Astrocyte (in vitro differentiated cells and primary cell): ENCODE measurements at regions not wholly inside any gene's neighbourhood (a gene's known extent, or its start where the extent isn't known, plus 50 kb on each side); places are given as distances from the start of the nearest gene placed in this dataset.

Experiments
- DNase-seq: peaks from one replicate; pipeline ENCODE4 v3.0.0-alpha.2; 2010; ENCODE audit warnings: low read depth
- FAIRE-seq: peaks from 2 replicates; lab custom pipeline; 2011; peaks lifted over from hg19 to GRCh38; lab: Jason Lieb, UNC
- H2AFZ ChIP-seq: 2 replicates; pipeline ENCODE4 v1.6.0; 2012; ENCODE audit warnings: low read depth, low read length, inconsistent platforms
- H3K27ac ChIP-seq: 2 replicates; pipeline ENCODE4 v1.5.1; 2011; ENCODE audit warnings: low read depth, low read length, inconsistent platforms
- H3K27me3 ChIP-seq: 2 replicates; pipeline ENCODE4 v1.6.0; 2011; ENCODE audit warnings: low read length, inconsistent platforms; ENCODE audit not compliant: insufficient read depth
- H3K36me3 ChIP-seq: 2 replicates; pipeline ENCODE4 v1.5.1; 2011; ENCODE audit warnings: low read length, inconsistent platforms; ENCODE audit not compliant: insufficient read depth
- H3K4me1 ChIP-seq: 2 replicates; pipeline ENCODE4 v1.5.1; 2011; ENCODE audit warnings: low read length, inconsistent platforms; ENCODE audit not compliant: insufficient read depth
- H3K4me2 ChIP-seq: 2 replicates; pipeline ENCODE4 v1.6.0; 2012; ENCODE audit warnings: low read length, inconsistent platforms
- H3K4me3 ChIP-seq: 2 replicates; pipeline ENCODE4 v1.5.1; 2011; ENCODE audit warnings: low read depth, mild to moderate bottlenecking, low read length, inconsistent platforms; ENCODE audit not compliant: insufficient read depth
- H3K79me2 ChIP-seq: 2 replicates; pipeline ENCODE4 v1.6.0; 2012; ENCODE audit warnings: mild to moderate bottlenecking, low read length, inconsistent platforms; ENCODE audit not compliant: insufficient read depth
- H3K9ac ChIP-seq: 2 replicates; pipeline ENCODE4 v1.6.0; 2012; ENCODE audit warnings: mild to moderate bottlenecking, low read length, inconsistent platforms
- H3K9me3 ChIP-seq: 2 replicates; pipeline ENCODE4 v1.5.1; 2012; ENCODE audit warnings: low read depth, mild to moderate bottlenecking, low read length, inconsistent platforms; ENCODE audit not compliant: insufficient read depth
- H4K20me1 ChIP-seq: 2 replicates; pipeline ENCODE4 v1.6.0; 2012; ENCODE audit warnings: low read length, inconsistent platforms; ENCODE audit not compliant: insufficient read depth
- H3K27ac Mint-ChIP-seq: one replicate; pipeline ENCODE4 v1.8.0; 2021; ENCODE audit warnings: mild to moderate bottlenecking, mixed read lengths; ENCODE audit not compliant: unreplicated experiment
- H3K27me3 Mint-ChIP-seq: one replicate; pipeline ENCODE4 v1.8.0; 2021; ENCODE audit warnings: low read depth, mixed read lengths; ENCODE audit not compliant: unreplicated experiment
- H3K36me3 Mint-ChIP-seq: one replicate; pipeline ENCODE4 v1.8.0; 2021; ENCODE audit warnings: low read depth, mixed read lengths; ENCODE audit not compliant: unreplicated experiment
- H3K4me1 Mint-ChIP-seq: one replicate; pipeline ENCODE4 v1.8.0; 2021; ENCODE audit warnings: low read depth, mixed read lengths; ENCODE audit not compliant: unreplicated experiment
- H3K4me3 Mint-ChIP-seq: one replicate; pipeline ENCODE4 v1.8.0; 2021; ENCODE audit warnings: mild to moderate bottlenecking, moderate library complexity, mixed read lengths; ENCODE audit not compliant: unreplicated experiment
- H3K9me3 Mint-ChIP-seq: one replicate; pipeline ENCODE4 v1.8.0; 2021; ENCODE audit warnings: mild to moderate bottlenecking, mixed read lengths; ENCODE audit not compliant: unreplicated experiment
- EZH2 ChIP-seq: IDR thresholded peaks from 2 replicates; pipeline ENCODE4 v1.6.1; 2012; ENCODE audit warnings: mild to moderate bottlenecking, low read length, inconsistent platforms; ENCODE audit not compliant: insufficient read depth
- TF ChIP-seq, protein P1 (sequence below): IDR thresholded peaks from 2 replicates; pipeline ENCODE4 v1.5.1; 2011; ENCODE audit warnings: low read depth, mild to moderate bottlenecking, inconsistent platforms, low read length, moderate library complexity; ENCODE audit not compliant: insufficient read depth

DNA sequence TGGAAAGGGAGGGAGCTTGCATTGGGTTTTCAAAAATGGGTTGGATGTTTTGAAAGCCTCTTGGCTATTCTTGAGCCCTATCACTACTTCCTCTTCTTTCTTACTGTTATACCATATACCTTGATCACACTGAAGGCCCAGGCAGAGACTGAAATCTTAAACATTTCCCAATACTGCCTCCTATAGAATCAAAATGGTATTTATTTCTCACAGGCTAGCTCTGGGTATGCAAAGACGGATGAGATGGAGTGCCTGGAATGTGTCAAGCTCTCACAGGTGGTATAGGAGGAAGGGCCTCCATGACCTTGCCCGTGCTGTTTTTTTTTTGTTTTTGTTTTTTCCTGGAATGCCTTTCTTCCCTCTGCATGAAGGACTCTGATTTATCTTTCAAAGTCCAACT is 268.4 kb upstream of the USP24 start:
- no peaks in the 10 kb centered on the region for H3K36me3 ChIP-seq
- no peak overlapping the region for H3K27ac ChIP-seq
- H3K9ac ChIP-seq = no peak overlapping the region
- H3K79me2 ChIP-seq = no peaks in the 10 kb centered on the region
- H3K27me3 ChIP-seq = no peaks in the 10 kb centered on the region
- FAIRE-seq = no peak
- no peak overlapping the region for H2AFZ ChIP-seq
- H3K36me3 Mint-ChIP-seq = no peaks in the 10 kb centered on the region
- H3K4me1 ChIP-seq = no peaks in the 10 kb centered on the region
- no peaks in the 10 kb centered on the region for H4K20me1 ChIP-seq
- no peaks in the 10 kb centered on the region for H3K4me1 Mint-ChIP-seq
- TF ChIP-seq, protein P1, sequence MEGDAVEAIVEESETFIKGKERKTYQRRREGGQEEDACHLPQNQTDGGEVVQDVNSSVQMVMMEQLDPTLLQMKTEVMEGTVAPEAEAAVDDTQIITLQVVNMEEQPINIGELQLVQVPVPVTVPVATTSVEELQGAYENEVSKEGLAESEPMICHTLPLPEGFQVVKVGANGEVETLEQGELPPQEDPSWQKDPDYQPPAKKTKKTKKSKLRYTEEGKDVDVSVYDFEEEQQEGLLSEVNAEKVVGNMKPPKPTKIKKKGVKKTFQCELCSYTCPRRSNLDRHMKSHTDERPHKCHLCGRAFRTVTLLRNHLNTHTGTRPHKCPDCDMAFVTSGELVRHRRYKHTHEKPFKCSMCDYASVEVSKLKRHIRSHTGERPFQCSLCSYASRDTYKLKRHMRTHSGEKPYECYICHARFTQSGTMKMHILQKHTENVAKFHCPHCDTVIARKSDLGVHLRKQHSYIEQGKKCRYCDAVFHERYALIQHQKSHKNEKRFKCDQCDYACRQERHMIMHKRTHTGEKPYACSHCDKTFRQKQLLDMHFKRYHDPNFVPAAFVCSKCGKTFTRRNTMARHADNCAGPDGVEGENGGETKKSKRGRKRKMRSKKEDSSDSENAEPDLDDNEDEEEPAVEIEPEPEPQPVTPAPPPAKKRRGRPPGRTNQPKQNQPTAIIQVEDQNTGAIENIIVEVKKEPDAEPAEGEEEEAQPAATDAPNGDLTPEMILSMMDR = no peak
- TF ChIP-seq EZH2 = no peak
- peaks cover 29% of the 10 kb centered on the region for H3K27me3 Mint-ChIP-seq
- no peak overlapping the region for H3K27ac Mint-ChIP-seq
- H3K4me2 ChIP-seq = no peak overlapping the region
- peaks cover 3% of the 10 kb centered on the region for H3K9me3 Mint-ChIP-seq
- no peak for DNase-seq
- no peak overlapping the region for H3K4me3 Mint-ChIP-seq
- H3K4me3 ChIP-seq = no peak overlapping the region
- no peaks in the 10 kb centered on the region for H3K9me3 ChIP-seq

DNA sequence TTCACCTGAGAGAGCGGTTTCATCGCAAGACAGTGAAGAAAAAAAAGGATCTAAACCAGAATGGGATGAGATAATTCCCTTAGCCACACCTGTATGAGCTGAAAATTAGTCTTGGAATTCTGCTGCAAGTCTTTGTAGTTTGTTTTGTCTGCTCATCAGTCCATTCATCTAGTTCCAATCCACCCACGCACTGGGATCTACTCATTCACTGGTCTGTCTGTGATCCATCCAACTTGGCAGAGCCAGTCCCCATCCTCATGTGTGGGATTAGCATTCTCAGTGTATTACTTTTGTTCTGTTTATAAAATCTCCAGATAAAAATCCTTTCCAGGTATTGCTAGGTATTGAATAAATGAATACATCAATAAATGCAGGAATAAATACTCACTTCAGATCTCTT is 266.5 kb upstream of the USP24 start:
- Mint-ChIP-seq H3K4me1 (no peaks in the 10 kb centered on the region), H3K4me3 (no peak overlapping the region), H3K36me3 (no peaks in the 10 kb centered on the region), H3K27ac (no peak overlapping the region), H3K27me3 (peaks cover 25% of the 10 kb centered on the region), H3K9me3 (peaks cover 3% of the 10 kb centered on the region)
- DNase-seq (peak; percentile 66), FAIRE-seq (no peak)
- H3K9me3 ChIP-seq = no peaks in the 10 kb centered on the region
- H4K20me1 ChIP-seq = no peaks in the 10 kb centered on the region
- H3K79me2 ChIP-seq = no peaks in the 10 kb centered on the region
- no peaks in the 10 kb centered on the region for H3K4me1 ChIP-seq
- H3K36me3 ChIP-seq = no peaks in the 10 kb centered on the region
- no peak overlapping the region for H3K4me2 ChIP-seq
- H2AFZ ChIP-seq = no peak overlapping the region
- no peak overlapping the region for H3K9ac ChIP-seq
- H3K27me3 ChIP-seq = no peaks in the 10 kb centered on the region
- TF ChIP-seq, protein P1 = no peak
- TF ChIP-seq EZH2 = no peak
- no peak overlapping the region for H3K27ac ChIP-seq
- H3K4me3 ChIP-seq = no peak overlapping the region

DNA sequence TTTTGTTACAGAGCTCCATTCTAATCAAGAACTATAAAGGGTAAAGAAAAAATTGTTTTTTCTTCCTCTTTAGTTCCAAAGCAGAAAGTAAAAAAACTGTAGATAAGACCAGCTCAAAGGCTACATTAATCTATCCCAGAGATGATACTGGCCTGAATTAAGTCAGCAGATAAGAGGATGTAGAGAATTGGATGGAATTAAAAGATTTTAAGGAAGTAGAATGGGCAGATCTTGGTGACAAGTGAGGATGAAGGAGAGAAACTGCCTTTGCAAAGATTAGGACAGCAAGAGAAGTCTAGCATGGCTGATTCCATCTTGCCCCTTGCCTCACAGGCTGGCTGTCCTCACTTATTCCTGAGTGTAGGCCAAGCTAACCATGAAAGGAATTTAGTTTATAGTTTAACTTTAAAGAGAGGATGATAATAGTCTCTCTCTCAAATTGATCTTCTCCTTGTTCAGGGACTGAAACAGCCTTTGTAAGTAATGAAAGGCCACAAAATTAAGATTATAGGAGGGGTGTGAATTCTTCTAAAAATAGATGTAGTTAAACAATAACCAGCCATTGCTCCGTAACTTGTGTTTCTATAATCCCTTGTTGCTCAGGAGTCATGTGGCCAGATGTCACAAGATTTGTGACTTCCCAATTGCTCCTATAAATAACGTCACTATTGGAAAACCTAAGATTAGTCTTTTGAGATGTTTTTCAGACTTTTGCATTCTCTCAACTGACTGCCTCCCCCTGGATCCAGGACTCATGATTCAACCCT is 265.0 kb upstream of the USP24 start:
- peaks cover 3% of the 10 kb centered on the region for H3K9me3 Mint-ChIP-seq
- H3K36me3 ChIP-seq = no peaks in the 10 kb centered on the region
- no peak overlapping the region for H3K9ac ChIP-seq
- FAIRE-seq (no peak), DNase-seq (no peak)
- no peaks in the 10 kb centered on the region for H3K36me3 Mint-ChIP-seq
- no peak overlapping the region for H3K27ac ChIP-seq
- no peaks in the 10 kb centered on the region for H3K9me3 ChIP-seq
- H3K27me3 Mint-ChIP-seq = peaks cover 20% of the 10 kb centered on the region
- H2AFZ ChIP-seq = no peak overlapping the region
- no peak overlapping the region for H3K27ac Mint-ChIP-seq
- no peaks in the 10 kb centered on the region for H4K20me1 ChIP-seq
- no peaks in the 10 kb centered on the region for H3K79me2 ChIP-seq
- H3K4me2 ChIP-seq = no peak overlapping the region
- no peak for TF ChIP-seq EZH2
- TF ChIP-seq, protein P1 = no peak
- H3K4me3 Mint-ChIP-seq = no peak overlapping the region
- no peak overlapping the region for H3K4me3 ChIP-seq
- H3K4me1 ChIP-seq = no peaks in the 10 kb centered on the region
- no peaks in the 10 kb centered on the region for H3K27me3 ChIP-seq
- no peaks in the 10 kb centered on the region for H3K4me1 Mint-ChIP-seq
